ENCODE measurements at regions not wholly inside any gene's neighbourhood (a gene's known extent, or its start where the extent isn't known, plus 50 kb on each side); places are given as distances from the start of the nearest gene placed in this dataset.

GRCh38 chr11:19430754-19431398, 190.1 kb upstream of the E2F8 start:
- H3K9me2 ChIP-seq (ENCODE audit: insufficient read depth, low read length): no peaks in the 10 kb centered on the region
- H3K27ac ChIP-seq (ENCODE audit: low read length): no peak overlapping the region
- TF ChIP-seq RAD21 (conservative IDR thresholded peaks at IDR 0.05) (no peak), SMC3 (conservative IDR thresholded peaks at IDR 0.05; ENCODE audit: poor library complexity) (no peak), POLR2AphosphoS5 (IDR thresholded peaks at IDR 0.05) (no peak), CTCF (IDR thresholded peaks at IDR 0.05; ENCODE audit: poor library complexity, severe bottlenecking) (no peak), EP300 (conservative IDR thresholded peaks at IDR 0.05; ENCODE audit: poor library complexity, severe bottlenecking) (no peak), MXI1 (conservative IDR thresholded peaks at IDR 0.05; ENCODE audit: poor library complexity, severe bottlenecking) (no peak), TAF1 (IDR thresholded peaks at IDR 0.05; ENCODE audit: low read depth) (no peak), EZH2 (IDR thresholded peaks at IDR 0.05; ENCODE audit: borderline replicate concordance, insufficient read depth, low read length, poor library complexity, severe bottlenecking) (no peak), REST (IDR thresholded peaks at IDR 0.05; ENCODE audit: borderline replicate concordance) (no peak)
- no peak overlapping the region for H2AFZ ChIP-seq (ENCODE audit: low read depth, low read length)
- H3K27me3 ChIP-seq (ENCODE audit: insufficient read depth, low read depth, low read length): no peaks in the 10 kb centered on the region
- no peaks in the 10 kb centered on the region for H3K9me3 ChIP-seq (ENCODE audit: low read length)
- no peak overlapping the region for H3K4me3 ChIP-seq (ENCODE audit: low read length)
- H4K20me1 ChIP-seq (ENCODE audit: insufficient read depth): no peaks in the 10 kb centered on the region
- H3K9ac ChIP-seq (ENCODE audit: low read length): no peak overlapping the region
- no peaks in the 10 kb centered on the region for H3F3A ChIP-seq (ENCODE audit: insufficient read depth, low read length, poor library complexity, severe bottlenecking)
- no peak overlapping the region for H3K4me2 ChIP-seq (ENCODE audit: low read length)
- no peaks in the 10 kb centered on the region for H3K36me3 ChIP-seq (ENCODE audit: insufficient read depth, low read length)
- H3K79me2 ChIP-seq (replicated peaks; ENCODE audit: insufficient read depth, low read length): no peaks in the 10 kb centered on the region

- Histone ChIP-seq H3K9me2 (ENCODE audit: insufficient read depth, low read length) (no peaks in the 10 kb centered on the region), H3K79me2 (replicated peaks; ENCODE audit: insufficient read depth, low read length) (no peaks in the 10 kb centered on the region), H3K27me3 (ENCODE audit: insufficient read depth, low read depth, low read length) (no peaks in the 10 kb centered on the region), H4K20me1 (ENCODE audit: insufficient read depth) (no peaks in the 10 kb centered on the region), H3K4me3 (ENCODE audit: low read length) (no peak overlapping the region), H3K36me3 (ENCODE audit: insufficient read depth, low read length) (no peaks in the 10 kb centered on the region), H2AFZ (ENCODE audit: low read depth, low read length) (no peak overlapping the region), H3K4me2 (ENCODE audit: low read length) (no peak overlapping the region), H3F3A (ENCODE audit: insufficient read depth, low read length, poor library complexity, severe bottlenecking) (no peaks in the 10 kb centered on the region), H3K27ac (ENCODE audit: low read length) (no peak overlapping the region), H3K9me3 (ENCODE audit: low read length) (no peaks in the 10 kb centered on the region), H3K9ac (ENCODE audit: low read length) (no peak overlapping the region)
- TF ChIP-seq REST (IDR thresholded peaks at IDR 0.05; ENCODE audit: borderline replicate concordance) (no peak), EZH2 (IDR thresholded peaks at IDR 0.05; ENCODE audit: borderline replicate concordance, insufficient read depth, low read length, poor library complexity, severe bottlenecking) (no peak)
These were observed 189.6 kb upstream of the E2F8 start for GRCh38 chr11:19430346-19430745.

Measured in neural cell (in vitro differentiated cells).